ENCODE measurements at regions not wholly inside any gene's neighbourhood (a gene's known extent, or its start where the extent isn't known, plus 50 kb on each side); places are given as distances from the start of the nearest gene placed in this dataset.
"Not testable (repeated sequence)": the region's sequence is repeated elsewhere in the genome, so short reads cannot be mapped to it uniquely, and the experiment has no call there.

- no peaks in the 10 kb centered on the region for H3K4me1 ChIP-seq (ENCODE audit: control insufficient read depth, insufficient read depth, low read length)
- no peaks in the 10 kb centered on the region for H3K27me3 ChIP-seq (ENCODE audit: control insufficient read depth in 1 of 2, insufficient read depth in 2 of 2, low read length in 2 of 2)
- H3K9ac ChIP-seq (ENCODE audit: low read length in 2 of 2) = no peak overlapping the region
Measured at GRCh38 chr6:12485226-12485764, 195.1 kb downstream of the EDN1 start.

GRCh38 chr6:12485837-12486236 is 195.7 kb downstream of the EDN1 start:
- H3K4me3 ChIP-seq (ENCODE audit: low read length in 2 of 2) = no peak overlapping the region
- no peaks in the 10 kb centered on the region for H3K9me3 ChIP-seq (ENCODE audit: control insufficient read depth in 2 of 2, low read length in 2 of 2)
- no peak overlapping the region for H3K27ac ChIP-seq (ENCODE audit: low read length)
- H3K27me3 ChIP-seq (ENCODE audit: control insufficient read depth in 1 of 2, insufficient read depth in 2 of 2, low read length in 2 of 2) = no peaks in the 10 kb centered on the region
- H3K36me3 ChIP-seq (ENCODE audit: control insufficient read depth in 2 of 2, insufficient read depth in 2 of 2, low read length in 2 of 2) = no peaks in the 10 kb centered on the region
- H3K9ac ChIP-seq (ENCODE audit: low read length in 2 of 2) = no peak overlapping the region
- H3K4me1 ChIP-seq (ENCODE audit: control insufficient read depth, insufficient read depth, low read length) = no peaks in the 10 kb centered on the region

More at GRCh38 chr6:12485226-12485764, 195.1 kb downstream of the EDN1 start:
- no peak overlapping the region for H3K27ac ChIP-seq (ENCODE audit: low read length)
- H3K9me3 ChIP-seq (ENCODE audit: control insufficient read depth in 2 of 2, low read length in 2 of 2) = no peaks in the 10 kb centered on the region
- H3K4me3 ChIP-seq (ENCODE audit: low read length in 2 of 2) = no peak overlapping the region
- H3K36me3 ChIP-seq (ENCODE audit: control insufficient read depth in 2 of 2, insufficient read depth in 2 of 2, low read length in 2 of 2) = no peaks in the 10 kb centered on the region

GRCh38 chr6:12490351-12490903 is 200.3 kb downstream of the EDN1 start:
- no peak overlapping the region for H3K9ac ChIP-seq (ENCODE audit: low read length in 2 of 2)
- H3K9me3 ChIP-seq (ENCODE audit: control insufficient read depth in 2 of 2, low read length in 2 of 2) = no peaks in the 10 kb centered on the region
- no peaks in the 10 kb centered on the region for H3K27me3 ChIP-seq (ENCODE audit: control insufficient read depth in 1 of 2, insufficient read depth in 2 of 2, low read length in 2 of 2)
- H3K4me1 ChIP-seq (ENCODE audit: control insufficient read depth, insufficient read depth, low read length) = no peaks in the 10 kb centered on the region
- no peak overlapping the region for H3K27ac ChIP-seq (ENCODE audit: low read length)
- no peak overlapping the region for H3K4me3 ChIP-seq (ENCODE audit: low read length in 2 of 2)
- no peaks in the 10 kb centered on the region for H3K36me3 ChIP-seq (ENCODE audit: control insufficient read depth in 2 of 2, insufficient read depth in 2 of 2, low read length in 2 of 2)

- Histone ChIP-seq H3K9me3 (ENCODE audit: control insufficient read depth in 2 of 2, low read length in 2 of 2) (no peaks in the 10 kb centered on the region), H3K9ac (ENCODE audit: low read length in 2 of 2) (no peak overlapping the region), H3K4me1 (ENCODE audit: control insufficient read depth, insufficient read depth, low read length) (no peaks in the 10 kb centered on the region), H3K27ac (ENCODE audit: low read length) (no peak overlapping the region), H3K27me3 (ENCODE audit: control insufficient read depth in 1 of 2, insufficient read depth in 2 of 2, low read length in 2 of 2) (no peaks in the 10 kb centered on the region), H3K4me3 (ENCODE audit: low read length in 2 of 2) (no peak overlapping the region), H3K36me3 (ENCODE audit: control insufficient read depth in 2 of 2, insufficient read depth in 2 of 2, low read length in 2 of 2) (no peaks in the 10 kb centered on the region)
Measured at GRCh38 chr6:12490904-12491571, 200.9 kb downstream of the EDN1 start.

DNA sequence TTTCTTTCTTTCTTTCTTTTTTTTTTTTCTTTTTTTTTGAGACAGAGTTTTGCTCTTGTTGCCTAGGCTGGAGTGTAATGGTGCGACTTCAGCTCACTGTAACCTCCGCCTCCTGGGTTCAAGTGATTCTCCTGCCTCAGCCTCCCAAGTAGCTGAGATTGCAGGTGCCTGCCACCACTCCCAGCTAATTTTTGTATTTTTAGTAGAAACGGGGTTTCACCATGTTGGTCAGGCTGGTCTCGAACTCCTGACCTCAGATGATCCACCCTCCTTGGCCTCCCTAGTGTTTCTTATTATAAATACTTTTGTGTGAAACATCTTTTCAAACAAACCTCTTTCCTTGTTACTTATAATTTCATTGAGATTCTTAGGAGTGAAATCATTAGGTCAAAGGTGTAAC is 202.8 kb downstream of the EDN1 start:
- H3K4me3 ChIP-seq (ENCODE audit: low read length in 2 of 2); H3K27me3 ChIP-seq (ENCODE audit: control insufficient read depth in 1 of 2, insufficient read depth in 2 of 2, low read length in 2 of 2); H3K27ac ChIP-seq (ENCODE audit: low read length); H3K4me1 ChIP-seq (ENCODE audit: control insufficient read depth, insufficient read depth, low read length); H3K9me3 ChIP-seq (ENCODE audit: control insufficient read depth in 2 of 2, low read length in 2 of 2); H3K36me3 ChIP-seq (ENCODE audit: control insufficient read depth in 2 of 2, insufficient read depth in 2 of 2, low read length in 2 of 2); H3K9ac ChIP-seq (ENCODE audit: low read length in 2 of 2): not testable (repeated sequence)

DNA sequence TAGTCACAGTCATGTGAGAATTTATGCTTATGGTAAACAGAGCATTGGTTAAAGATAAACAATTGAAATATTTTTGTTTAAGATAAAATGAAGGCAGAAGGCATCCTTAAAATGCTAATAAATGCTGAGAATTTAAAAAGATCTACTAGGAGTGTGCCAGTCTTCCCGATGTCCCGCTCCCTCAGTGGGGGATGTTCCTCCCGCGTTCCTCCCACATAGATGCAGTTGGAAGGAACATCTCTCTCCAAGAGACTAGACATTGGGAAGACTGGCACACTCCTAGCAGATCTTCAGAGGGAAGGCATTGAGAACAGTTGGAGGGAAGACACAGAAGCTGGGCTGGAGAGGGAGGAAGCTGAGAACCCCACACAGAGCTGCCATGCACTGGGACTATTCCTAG is 203.3 kb downstream of the EDN1 start:
- H3K36me3 ChIP-seq (ENCODE audit: control insufficient read depth in 2 of 2, insufficient read depth in 2 of 2, low read length in 2 of 2) = no peaks in the 10 kb centered on the region
- H3K4me3 ChIP-seq (ENCODE audit: low read length in 2 of 2) = no peak overlapping the region

DNA sequence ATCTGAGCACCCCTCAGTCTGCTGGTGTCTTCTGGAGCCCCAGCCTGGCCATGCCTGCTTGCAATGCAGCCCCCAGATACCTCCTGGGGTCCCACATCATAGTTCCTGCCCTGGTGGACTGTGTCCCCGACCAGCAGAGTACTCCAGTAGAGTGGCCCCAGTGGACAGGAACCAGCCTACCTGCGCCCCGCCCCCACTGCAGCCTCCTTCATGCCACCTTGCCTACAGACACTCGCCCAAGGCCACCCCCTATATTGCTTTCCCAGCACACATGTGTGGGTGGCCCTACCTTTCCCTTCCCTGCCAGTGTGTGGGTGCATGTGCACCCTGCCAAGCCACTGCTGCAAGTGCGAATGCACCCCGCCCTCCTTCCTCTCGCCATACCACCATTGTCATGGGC is 204.0 kb downstream of the EDN1 start:
- no peaks in the 10 kb centered on the region for H3K9me3 ChIP-seq (ENCODE audit: control insufficient read depth in 2 of 2, low read length in 2 of 2)
- no peaks in the 10 kb centered on the region for H3K27me3 ChIP-seq (ENCODE audit: control insufficient read depth in 1 of 2, insufficient read depth in 2 of 2, low read length in 2 of 2)
- H3K9ac ChIP-seq (ENCODE audit: low read length in 2 of 2) = no peak overlapping the region
- H3K27ac ChIP-seq (ENCODE audit: low read length) = no peak overlapping the region
- H3K4me1 ChIP-seq (ENCODE audit: control insufficient read depth, insufficient read depth, low read length) = no peaks in the 10 kb centered on the region
- H3K36me3 ChIP-seq (ENCODE audit: control insufficient read depth in 2 of 2, insufficient read depth in 2 of 2, low read length in 2 of 2) = no peaks in the 10 kb centered on the region
- no peak overlapping the region for H3K4me3 ChIP-seq (ENCODE audit: low read length in 2 of 2)

More for the DNA sequence above, 203.3 kb downstream of the EDN1 start:
- H3K9ac ChIP-seq (ENCODE audit: low read length in 2 of 2) = no peak overlapping the region
- no peaks in the 10 kb centered on the region for H3K4me1 ChIP-seq (ENCODE audit: control insufficient read depth, insufficient read depth, low read length)
- H3K27ac ChIP-seq (ENCODE audit: low read length) = no peak overlapping the region
- H3K9me3 ChIP-seq (ENCODE audit: control insufficient read depth in 2 of 2, low read length in 2 of 2) = no peaks in the 10 kb centered on the region
- no peaks in the 10 kb centered on the region for H3K27me3 ChIP-seq (ENCODE audit: control insufficient read depth in 1 of 2, insufficient read depth in 2 of 2, low read length in 2 of 2)

DNA sequence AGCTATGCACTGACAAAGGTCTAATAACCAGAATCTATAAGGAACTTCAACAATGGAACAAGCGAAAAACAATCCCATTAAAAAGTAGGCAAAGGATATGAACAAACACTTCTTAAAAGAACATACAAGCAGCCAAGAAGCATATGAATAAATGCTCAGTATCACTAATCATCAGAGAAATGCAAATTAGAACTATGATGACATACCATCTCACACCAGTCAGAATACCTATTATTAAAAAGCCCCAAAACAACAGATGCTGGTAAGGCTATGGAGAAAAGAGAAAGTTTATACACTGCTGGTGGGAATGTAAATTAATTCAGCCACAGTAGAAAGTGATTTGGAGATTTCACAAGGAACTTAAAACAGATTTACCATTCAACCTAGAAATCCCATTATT is 211.8 kb downstream of the EDN1 start:
- Histone ChIP-seq H3K27me3 (ENCODE audit: control insufficient read depth in 1 of 2, insufficient read depth in 2 of 2, low read length in 2 of 2) (no peaks in the 10 kb centered on the region), H3K9me3 (ENCODE audit: control insufficient read depth in 2 of 2, low read length in 2 of 2) (no peaks in the 10 kb centered on the region), H3K4me3 (ENCODE audit: low read length in 2 of 2) (no peak overlapping the region), H3K27ac (ENCODE audit: low read length) (no peak overlapping the region), H3K4me1 (ENCODE audit: control insufficient read depth, insufficient read depth, low read length) (no peaks in the 10 kb centered on the region), H3K9ac (ENCODE audit: low read length in 2 of 2) (no peak overlapping the region), H3K36me3 (ENCODE audit: control insufficient read depth in 2 of 2, insufficient read depth in 2 of 2, low read length in 2 of 2) (no peaks in the 10 kb centered on the region)

DNA sequence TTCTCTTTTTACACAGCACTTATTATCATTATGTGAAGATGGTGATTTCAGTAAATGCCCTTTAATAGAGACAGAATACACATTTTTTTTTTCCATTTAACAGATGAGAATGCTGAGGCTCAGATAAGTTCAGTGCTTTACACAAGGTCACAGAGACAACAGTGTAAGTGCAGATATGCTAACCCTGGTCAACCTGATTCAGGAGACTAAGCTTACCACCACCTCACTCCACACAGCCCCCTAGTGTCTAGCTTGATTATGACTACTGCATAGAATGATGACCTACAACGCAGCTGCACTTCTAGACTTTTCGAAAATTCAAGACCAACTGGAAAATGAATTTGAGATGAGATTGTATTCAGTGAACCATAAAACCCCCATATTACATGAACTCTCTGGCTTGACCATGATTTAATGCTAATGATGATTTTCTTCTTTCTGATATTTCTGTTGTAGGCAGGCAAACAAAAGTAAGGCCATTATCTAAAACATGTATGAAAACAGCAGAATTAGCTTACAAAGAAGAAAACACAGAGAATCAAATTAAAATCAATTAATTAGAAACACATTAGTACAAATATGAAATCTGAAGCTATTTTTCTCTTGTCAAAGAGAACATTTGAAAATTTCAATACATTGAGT is 212.1 kb upstream of the PHACTR1 start:
- Histone ChIP-seq H3K9me3 (ENCODE audit: control insufficient read depth in 2 of 2, low read length in 2 of 2) (no peaks in the 10 kb centered on the region), H3K4me1 (ENCODE audit: control insufficient read depth, insufficient read depth, low read length) (no peaks in the 10 kb centered on the region), H3K27ac (ENCODE audit: low read length) (no peak overlapping the region), H3K27me3 (ENCODE audit: control insufficient read depth in 1 of 2, insufficient read depth in 2 of 2, low read length in 2 of 2) (no peaks in the 10 kb centered on the region), H3K36me3 (ENCODE audit: control insufficient read depth in 2 of 2, insufficient read depth in 2 of 2, low read length in 2 of 2) (no peaks in the 10 kb centered on the region), H3K4me3 (ENCODE audit: low read length in 2 of 2) (no peak overlapping the region), H3K9ac (ENCODE audit: low read length in 2 of 2) (no peak overlapping the region)

- no peaks in the 10 kb centered on the region for H3K4me1 ChIP-seq (ENCODE audit: control insufficient read depth, insufficient read depth, low read length)
- no peak overlapping the region for H3K4me3 ChIP-seq (ENCODE audit: low read length in 2 of 2)
- no peak overlapping the region for H3K9ac ChIP-seq (ENCODE audit: low read length in 2 of 2)
- H3K9me3 ChIP-seq (ENCODE audit: control insufficient read depth in 2 of 2, low read length in 2 of 2) = no peaks in the 10 kb centered on the region
- H3K27ac ChIP-seq (ENCODE audit: low read length) = no peak overlapping the region
- no peaks in the 10 kb centered on the region for H3K27me3 ChIP-seq (ENCODE audit: control insufficient read depth in 1 of 2, insufficient read depth in 2 of 2, low read length in 2 of 2)
- H3K36me3 ChIP-seq (ENCODE audit: control insufficient read depth in 2 of 2, insufficient read depth in 2 of 2, low read length in 2 of 2) = no peaks in the 10 kb centered on the region
Measured at GRCh38 chr6:12505486-12505885, 211.1 kb upstream of the PHACTR1 start.

DNA sequence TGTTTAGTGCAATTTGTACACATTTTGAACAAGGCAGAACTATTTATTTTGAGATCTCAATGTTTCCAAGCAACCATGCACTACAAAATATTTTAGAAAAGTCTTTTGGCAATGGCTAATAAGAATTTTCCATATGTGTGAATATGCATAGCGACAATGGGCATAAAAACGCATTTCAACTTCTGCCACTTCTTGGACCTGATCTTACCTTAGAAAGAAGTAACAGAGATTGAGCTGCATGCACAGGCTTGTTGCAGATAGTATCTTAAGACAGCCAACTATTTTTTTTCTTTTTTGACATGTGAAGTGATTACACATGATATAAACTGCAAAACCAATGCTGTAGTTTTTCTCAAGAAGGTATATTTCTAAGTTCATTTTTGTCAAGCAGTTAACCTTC is 210.4 kb upstream of the PHACTR1 start:
- no peak overlapping the region for H3K4me3 ChIP-seq (ENCODE audit: low read length in 2 of 2)
- no peaks in the 10 kb centered on the region for H3K27me3 ChIP-seq (ENCODE audit: control insufficient read depth in 1 of 2, insufficient read depth in 2 of 2, low read length in 2 of 2)
- H3K27ac ChIP-seq (ENCODE audit: low read length) = no peak overlapping the region

More for the DNA sequence above, 210.4 kb upstream of the PHACTR1 start:
- Histone ChIP-seq H3K4me1 (ENCODE audit: control insufficient read depth, insufficient read depth, low read length) (no peaks in the 10 kb centered on the region), H3K9me3 (ENCODE audit: control insufficient read depth in 2 of 2, low read length in 2 of 2) (no peaks in the 10 kb centered on the region), H3K36me3 (ENCODE audit: control insufficient read depth in 2 of 2, insufficient read depth in 2 of 2, low read length in 2 of 2) (no peaks in the 10 kb centered on the region), H3K9ac (ENCODE audit: low read length in 2 of 2) (no peak overlapping the region)

Data from stomach smooth muscle (tissue), 2 donors.